Neural crest cell (in vitro differentiated cells): ENCODE measurements at regions not wholly inside any gene's neighbourhood (a gene's known extent, or its start where the extent isn't known, plus 50 kb on each side); places are given as distances from the start of the nearest gene placed in this dataset.
"Not testable (repeated sequence)": the region's sequence is repeated elsewhere in the genome, so short reads cannot be mapped to it uniquely, and the experiment has no call there.

Experiments
- DNase-seq: peaks from one replicate; pipeline ENCODE4 v3.0.0; 2021; ENCODE audit warnings: low read depth, mixed read lengths, low spot score
- H3K27ac Mint-ChIP-seq: one replicate; pipeline ENCODE4 v1.8.0; 2021; ENCODE audit warnings: mild to moderate bottlenecking, mixed read lengths; ENCODE audit not compliant: unreplicated experiment
- H3K27me3 Mint-ChIP-seq: 2 replicates; pipeline ENCODE4 v1.8.0; 2021; ENCODE audit warnings: low read depth, mild to moderate bottlenecking, mixed read lengths
- H3K36me3 Mint-ChIP-seq: 2 replicates; pipeline ENCODE4 v1.8.0; 2021; ENCODE audit warnings: low read depth, mild to moderate bottlenecking, mixed read lengths
- H3K4me1 Mint-ChIP-seq: 2 replicates; pipeline ENCODE4 v1.8.0; 2021; ENCODE audit warnings: mixed read lengths
- H3K4me3 Mint-ChIP-seq: one replicate; pipeline ENCODE4 v1.8.0; 2021; ENCODE audit warnings: mild to moderate bottlenecking, mixed read lengths
- H3K9me3 Mint-ChIP-seq: 2 replicates; pipeline ENCODE4 v1.8.0; 2021; ENCODE audit warnings: mixed read lengths
- CTCF ChIP-seq: fragments of 200-600 bp; sonication (generic); conservative IDR thresholded peaks from 2 replicates; pipeline ENCODE4 v1.5.0; 2021; ENCODE audit warnings: antibody characterized with exemption, mild to moderate bottlenecking

DNA sequence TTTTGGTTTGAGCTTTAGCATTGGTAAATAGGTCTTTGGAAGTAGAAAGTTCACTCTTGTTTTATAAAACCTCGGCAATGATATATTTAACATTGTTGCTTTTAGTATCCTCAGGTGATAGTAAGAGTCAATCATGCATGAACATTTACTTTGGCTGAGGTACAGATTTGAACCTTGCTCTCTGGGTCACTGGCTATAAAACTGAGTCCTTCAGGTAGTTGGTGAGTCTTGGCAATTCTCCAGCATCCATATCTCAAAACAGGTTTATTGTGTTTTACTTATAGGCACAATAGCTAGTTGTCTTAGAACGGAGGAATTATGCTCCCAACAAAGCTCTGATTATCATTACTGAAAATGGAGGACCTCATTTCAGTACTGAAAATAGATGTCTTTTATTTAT is 75.1 kb downstream of the MAT2B start:
- H3K4me3 Mint-ChIP-seq = no peak overlapping the region
- H3K9me3 Mint-ChIP-seq = peaks cover 2% of the 10 kb centered on the region
- no peak for TF ChIP-seq CTCF
- peaks cover 2% of the 10 kb centered on the region for H3K36me3 Mint-ChIP-seq
- no peaks in the 10 kb centered on the region for H3K4me1 Mint-ChIP-seq
- H3K27ac Mint-ChIP-seq = no peak overlapping the region
- DNase-seq = no peak
- H3K27me3 Mint-ChIP-seq = no peaks in the 10 kb centered on the region

DNA sequence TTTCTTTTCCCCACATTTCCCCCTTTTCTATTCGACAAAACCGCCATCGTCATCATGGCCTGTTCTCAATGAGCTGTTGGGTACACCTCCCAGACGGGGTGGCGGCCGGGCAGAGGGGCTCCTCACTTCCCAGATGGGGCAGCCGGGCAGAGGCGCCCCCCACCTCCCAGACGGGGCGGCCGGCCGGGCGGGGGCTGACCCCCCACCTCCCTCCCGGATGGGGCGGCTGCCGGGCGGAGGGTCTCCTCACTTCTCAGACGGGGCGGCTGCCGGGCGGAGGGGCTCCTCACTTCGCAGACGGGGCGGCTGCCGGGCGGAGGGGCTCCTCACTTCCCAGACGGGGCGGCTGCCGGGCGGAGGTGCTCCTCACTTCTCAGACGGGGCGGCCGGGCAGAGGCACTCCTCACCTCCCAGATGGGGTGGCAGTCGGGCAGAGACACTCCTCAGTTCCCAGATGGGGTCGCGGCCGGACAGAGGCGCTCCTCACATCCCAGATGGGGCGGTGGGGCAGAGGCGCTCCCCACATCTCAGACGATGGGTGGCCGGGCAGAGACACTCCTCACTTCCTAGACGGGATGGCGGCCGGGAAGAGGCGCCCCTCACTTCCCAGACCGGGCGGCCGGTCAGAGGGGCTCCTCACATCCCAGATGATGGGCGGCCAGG is 78.2 kb downstream of the MAT2B start:
- not testable (repeated sequence) for DNase-seq, H3K9me3 Mint-ChIP-seq, H3K27ac Mint-ChIP-seq, H3K36me3 Mint-ChIP-seq, H3K4me1 Mint-ChIP-seq, H3K4me3 Mint-ChIP-seq, H3K27me3 Mint-ChIP-seq

DNA sequence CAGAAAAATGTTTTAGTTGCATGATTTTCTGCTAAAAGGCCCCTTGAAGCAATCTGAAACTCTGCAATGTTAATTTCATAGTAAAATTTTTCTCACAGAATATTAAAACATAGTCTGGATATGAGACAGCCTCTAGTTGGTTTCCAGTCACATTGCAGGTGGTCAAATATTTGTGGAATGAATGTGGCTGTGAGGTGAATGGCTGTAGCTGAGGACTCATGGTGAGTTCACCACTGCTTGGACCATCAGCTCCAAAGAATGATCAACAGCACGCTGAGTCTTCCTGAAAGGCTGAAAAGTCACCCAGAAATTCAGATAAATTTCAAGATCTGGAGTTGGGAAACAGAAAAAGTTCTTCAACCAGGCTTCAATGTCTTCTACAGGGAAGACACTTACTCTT is 79.8 kb downstream of the MAT2B start:
- Mint-ChIP-seq H3K4me3 (no peak overlapping the region), H3K9me3 (no peaks in the 10 kb centered on the region), H3K27ac (no peak overlapping the region), H3K4me1 (no peaks in the 10 kb centered on the region), H3K27me3 (peaks cover 4% of the 10 kb centered on the region), H3K36me3 (peaks cover 2% of the 10 kb centered on the region)
- TF ChIP-seq CTCF = no peak
- DNase-seq = no peak

DNA sequence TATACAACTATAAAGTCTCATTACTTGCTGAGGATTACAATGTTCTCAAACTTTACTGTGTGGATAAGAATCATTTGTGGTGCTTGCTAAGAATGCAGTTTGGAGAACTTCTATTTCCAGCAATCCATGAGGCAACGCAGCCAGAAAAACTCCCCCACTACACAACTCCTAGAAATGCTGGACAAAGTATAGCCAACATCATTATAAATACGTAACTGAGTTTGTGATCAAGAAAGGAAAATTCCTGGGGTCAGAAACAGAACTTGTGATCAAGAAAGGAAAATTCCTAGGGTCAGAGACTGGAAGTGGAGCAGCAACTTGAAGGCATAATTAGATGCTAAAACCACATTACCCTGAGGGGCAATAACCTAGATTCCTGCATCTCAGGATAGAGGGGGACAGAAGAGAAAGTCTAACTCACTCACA is 81.1 kb downstream of the MAT2B start:
- no peaks in the 10 kb centered on the region for H3K9me3 Mint-ChIP-seq
- no peak overlapping the region for H3K27ac Mint-ChIP-seq
- peaks cover 2% of the 10 kb centered on the region for H3K36me3 Mint-ChIP-seq
- H3K4me1 Mint-ChIP-seq = no peaks in the 10 kb centered on the region
- DNase-seq = no peak
- no peak overlapping the region for H3K4me3 Mint-ChIP-seq
- TF ChIP-seq CTCF = no peak
- H3K27me3 Mint-ChIP-seq = peaks cover 4% of the 10 kb centered on the region

- Mint-ChIP-seq H3K4me1 (no peaks in the 10 kb centered on the region), H3K36me3 (no peaks in the 10 kb centered on the region), H3K9me3 (peaks cover 9% of the 10 kb centered on the region), H3K4me3 (no peak overlapping the region), H3K27ac (no peak overlapping the region), H3K27me3 (no peaks in the 10 kb centered on the region)
- DNase-seq = no peak
- TF ChIP-seq CTCF = no peak
Measured at GRCh38 chr5:163594951-163595350, 89.5 kb downstream of the MAT2B start.

GRCh38 chr5:163595932-163596607 is 90.7 kb downstream of the MAT2B start:
- Mint-ChIP-seq H3K4me1 (no peaks in the 10 kb centered on the region), H3K27ac (no peak overlapping the region), H3K36me3 (no peaks in the 10 kb centered on the region), H3K27me3 (peaks cover 2% of the 10 kb centered on the region), H3K9me3 (peaks cover 9% of the 10 kb centered on the region), H3K4me3 (no peak overlapping the region)
- DNase-seq = no peak
- TF ChIP-seq CTCF = no peak
